HG02763 (cell line): ENCODE measurements at regions not wholly inside any gene's neighbourhood (a gene's known extent, or its start where the extent isn't known, plus 50 kb on each side); places are given as distances from the start of the nearest gene placed in this dataset.
"Not testable (repeated sequence)": the region's sequence is repeated elsewhere in the genome, so short reads cannot be mapped to it uniquely, and the experiment has no call there.

ENCODE experiments used
- ATAC-seq: cut with Tn5 transposase; IDR thresholded peaks from one replicate; pipeline ENCODE4 v1.9.1; 2021; ENCODE audit warnings: mild to moderate bottlenecking, moderate library complexity; ENCODE audit not compliant: unreplicated experiment

GRCh38 chr10:42533866-42534265, 104.5 kb downstream of the ZNF33B start:
- ATAC-seq, result not testable (repeated sequence)

GRCh38 chr10:42532996-42533395, 105.4 kb downstream of the ZNF33B start:
- ATAC-seq, result no peak

- ATAC-seq, result no peak
Measured at GRCh38 chr10:42523098-42523497, 115.3 kb downstream of the ZNF33B start.

GRCh38 chr10:42519761-42520460, 118.5 kb downstream of the ZNF33B start:
- no peak for ATAC-seq

GRCh38 chr10:42519079-42519478, 119.3 kb downstream of the ZNF33B start:
- no peak for ATAC-seq

- no peak for ATAC-seq
Measured at GRCh38 chr10:42513921-42514320, 124.4 kb downstream of the ZNF33B start.

- no peak for ATAC-seq
Measured at GRCh38 chr10:42491801-42492200, 146.6 kb downstream of the ZNF33B start.

GRCh38 chr10:42491001-42491592, 147.3 kb downstream of the ZNF33B start:
- ATAC-seq, result no peak

GRCh38 chr10:42490368-42490767, 148.0 kb downstream of the ZNF33B start:
- ATAC-seq, result no peak

- ATAC-seq, result no peak
Measured at GRCh38 chr10:42488416-42488815, 150.0 kb downstream of the ZNF33B start.

- no peak for ATAC-seq
Measured at GRCh38 chr10:42482411-42482810, 156.0 kb downstream of the ZNF33B start.

GRCh38 chr10:42479057-42479456, 159.3 kb downstream of the ZNF33B start:
- no peak for ATAC-seq

GRCh38 chr10:42477170-42477569, 161.2 kb downstream of the ZNF33B start:
- no peak for ATAC-seq

- ATAC-seq, result no peak
Measured at GRCh38 chr10:42476101-42476500, 162.3 kb downstream of the ZNF33B start.

- ATAC-seq, result no peak
Measured at GRCh38 chr10:42475168-42476098, 162.9 kb downstream of the ZNF33B start.

- ATAC-seq, result no peak
Measured at GRCh38 chr10:42454313-42454712, 184.1 kb downstream of the ZNF33B start.

GRCh38 chr10:42431095-42431494, 207.3 kb downstream of the ZNF33B start:
- ATAC-seq, result no peak

- ATAC-seq, result no peak
Measured at GRCh38 chr10:42428534-42428933, 209.8 kb downstream of the ZNF33B start.

GRCh38 chr10:42422911-42423310, 215.5 kb downstream of the ZNF33B start:
- ATAC-seq, result no peak

- no peak for ATAC-seq
Measured at GRCh38 chr10:42421812-42422211, 216.6 kb downstream of the ZNF33B start.

GRCh38 chr10:42419789-42420188, 218.6 kb downstream of the ZNF33B start:
- no peak for ATAC-seq
